ENCODE measurements at regions not wholly inside any gene's neighbourhood (a gene's known extent, or its start where the extent isn't known, plus 50 kb on each side); places are given as distances from the start of the nearest gene placed in this dataset.

DNA sequence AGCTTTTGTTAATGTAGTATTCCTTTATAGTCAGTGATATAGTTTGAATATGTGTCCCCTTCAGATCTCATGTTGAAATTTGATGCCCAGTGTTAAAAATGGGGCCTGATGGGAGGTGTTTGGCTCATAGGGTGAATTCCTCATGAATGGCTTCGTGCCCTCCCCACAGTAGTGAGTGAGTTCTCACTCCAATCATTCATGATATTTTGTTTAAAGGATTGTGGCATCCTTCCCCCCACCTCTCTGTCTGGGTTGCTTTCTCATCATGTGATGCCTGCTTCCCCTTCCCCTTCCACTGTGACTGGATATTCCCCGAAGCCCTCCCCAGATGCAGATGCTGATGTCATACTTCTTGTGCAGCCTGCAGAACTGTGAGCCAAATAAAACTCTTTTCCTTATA lies 649.8 kb upstream of the NR2F2 start:
- DNase-seq = no peak
- Histone ChIP-seq H4K20me1 (ENCODE audit: insufficient read depth, low read length) (no peaks in the 10 kb centered on the region), H2AFZ (ENCODE audit: low read depth, low read length) (no peak overlapping the region), H3K36me3 (ENCODE audit: insufficient read depth, low read length) (no peaks in the 10 kb centered on the region), H3K4me2 (ENCODE audit: insufficient read depth, low read length) (no peak overlapping the region), H3K9ac (ENCODE audit: low read depth, low read length) (no peak overlapping the region), H3K4me3 (ENCODE audit: low read depth in 1 of 2, low read length in 2 of 2) (no peak overlapping the region), H3K4me1 (ENCODE audit: insufficient read depth, low read length) (no peaks in the 10 kb centered on the region), H3K9me3 (ENCODE audit: insufficient read depth, low read length, severe bottlenecking) (no peaks in the 10 kb centered on the region), H3K79me2 (ENCODE audit: insufficient read depth, low read length) (no peaks in the 10 kb centered on the region), H3K27ac (ENCODE audit: low read length) (no peak overlapping the region), H3K27me3 (ENCODE audit: insufficient read depth, low read length, poor library complexity) (no peaks in the 10 kb centered on the region)
- TF ChIP-seq, protein P1, sequence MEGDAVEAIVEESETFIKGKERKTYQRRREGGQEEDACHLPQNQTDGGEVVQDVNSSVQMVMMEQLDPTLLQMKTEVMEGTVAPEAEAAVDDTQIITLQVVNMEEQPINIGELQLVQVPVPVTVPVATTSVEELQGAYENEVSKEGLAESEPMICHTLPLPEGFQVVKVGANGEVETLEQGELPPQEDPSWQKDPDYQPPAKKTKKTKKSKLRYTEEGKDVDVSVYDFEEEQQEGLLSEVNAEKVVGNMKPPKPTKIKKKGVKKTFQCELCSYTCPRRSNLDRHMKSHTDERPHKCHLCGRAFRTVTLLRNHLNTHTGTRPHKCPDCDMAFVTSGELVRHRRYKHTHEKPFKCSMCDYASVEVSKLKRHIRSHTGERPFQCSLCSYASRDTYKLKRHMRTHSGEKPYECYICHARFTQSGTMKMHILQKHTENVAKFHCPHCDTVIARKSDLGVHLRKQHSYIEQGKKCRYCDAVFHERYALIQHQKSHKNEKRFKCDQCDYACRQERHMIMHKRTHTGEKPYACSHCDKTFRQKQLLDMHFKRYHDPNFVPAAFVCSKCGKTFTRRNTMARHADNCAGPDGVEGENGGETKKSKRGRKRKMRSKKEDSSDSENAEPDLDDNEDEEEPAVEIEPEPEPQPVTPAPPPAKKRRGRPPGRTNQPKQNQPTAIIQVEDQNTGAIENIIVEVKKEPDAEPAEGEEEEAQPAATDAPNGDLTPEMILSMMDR (IDR thresholded peaks at IDR 0.05; ENCODE audit: borderline replicate concordance, extremely low read depth, low read length, poor library complexity, severe bottlenecking) = no peak
- no peak for TF ChIP-seq EZH2 (IDR thresholded peaks at IDR 0.05; ENCODE audit: borderline replicate concordance, low read depth, low read length, severe bottlenecking)
- no peak for ATAC-seq (ENCODE audit: insufficient read depth, low read depth)

DNA sequence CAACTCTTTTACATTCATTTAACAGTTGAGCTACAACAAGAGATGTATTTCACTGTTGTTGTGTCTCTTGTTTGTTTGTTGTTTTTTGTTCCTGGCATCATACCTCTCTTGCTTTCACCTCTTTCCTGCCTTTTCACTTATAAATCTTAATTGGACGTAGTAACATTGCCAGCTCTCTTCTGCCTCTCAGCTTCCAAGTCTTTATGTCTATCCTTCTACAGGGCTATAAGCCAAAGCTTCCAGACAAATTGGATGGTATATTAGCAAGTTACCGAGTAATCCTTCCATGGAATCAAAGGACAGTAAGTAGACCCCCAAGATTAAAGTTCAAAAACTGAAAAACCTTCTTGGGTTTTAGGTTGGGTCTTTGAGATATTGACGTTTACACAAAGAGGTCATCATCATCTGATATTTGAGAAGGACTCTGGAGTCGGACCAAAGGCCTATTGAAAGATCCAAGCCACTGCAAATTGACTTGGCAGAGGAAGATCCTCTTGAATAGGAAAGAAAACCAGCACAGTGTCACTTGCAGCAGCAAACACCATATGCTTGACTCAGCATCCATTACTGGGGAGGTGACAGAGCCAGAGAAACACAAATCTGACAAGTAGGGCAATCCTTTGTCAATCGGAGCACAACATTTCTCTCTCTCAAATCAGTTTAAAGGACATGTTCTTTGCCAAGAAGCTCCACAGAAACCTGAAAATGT lies 648.5 kb upstream of the NR2F2 start:
- TF ChIP-seq, protein P1 (IDR thresholded peaks at IDR 0.05; ENCODE audit: borderline replicate concordance, extremely low read depth, low read length, poor library complexity, severe bottlenecking) = no peak
- no peak for TF ChIP-seq EZH2 (IDR thresholded peaks at IDR 0.05; ENCODE audit: borderline replicate concordance, low read depth, low read length, severe bottlenecking)
- no peak overlapping the region for H2AFZ ChIP-seq (ENCODE audit: low read depth, low read length)
- no peak for ATAC-seq (ENCODE audit: insufficient read depth, low read depth)
- H3K4me3 ChIP-seq (ENCODE audit: low read depth in 1 of 2, low read length in 2 of 2) = no peak overlapping the region
- no peak overlapping the region for H3K27ac ChIP-seq (ENCODE audit: low read length)
- H3K36me3 ChIP-seq (ENCODE audit: insufficient read depth, low read length) = no peaks in the 10 kb centered on the region
- DNase-seq = no peak
- no peak overlapping the region for H3K9ac ChIP-seq (ENCODE audit: low read depth, low read length)
- H3K4me1 ChIP-seq (ENCODE audit: insufficient read depth, low read length) = no peaks in the 10 kb centered on the region
- H4K20me1 ChIP-seq (ENCODE audit: insufficient read depth, low read length) = no peaks in the 10 kb centered on the region
- H3K9me3 ChIP-seq (ENCODE audit: insufficient read depth, low read length, severe bottlenecking) = no peaks in the 10 kb centered on the region
- no peak overlapping the region for H3K4me2 ChIP-seq (ENCODE audit: insufficient read depth, low read length)
- H3K79me2 ChIP-seq (ENCODE audit: insufficient read depth, low read length) = no peaks in the 10 kb centered on the region
- H3K27me3 ChIP-seq (ENCODE audit: insufficient read depth, low read length, poor library complexity) = no peaks in the 10 kb centered on the region

DNA sequence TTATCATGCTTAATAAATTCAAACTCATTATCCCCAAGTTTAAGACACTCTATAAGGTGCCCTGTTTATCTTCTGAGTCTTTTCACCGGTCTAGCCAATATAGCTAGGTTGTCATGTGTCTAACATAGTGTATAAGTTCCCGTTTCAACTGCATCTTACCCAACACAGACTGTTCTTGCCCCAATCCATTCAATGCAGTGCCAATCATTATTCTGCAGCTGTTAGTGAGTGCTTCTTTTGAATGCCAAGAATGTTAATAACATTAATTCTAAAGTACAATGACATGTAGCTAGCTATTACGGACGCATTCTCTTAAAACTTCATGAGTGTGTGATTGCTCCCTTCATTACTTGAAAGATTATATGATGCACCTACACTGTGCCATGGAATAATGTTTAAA lies 646.4 kb upstream of the NR2F2 start:
- H2AFZ ChIP-seq (ENCODE audit: low read depth, low read length) = no peak overlapping the region
- H3K36me3 ChIP-seq (ENCODE audit: insufficient read depth, low read length) = no peaks in the 10 kb centered on the region
- H3K4me2 ChIP-seq (ENCODE audit: insufficient read depth, low read length) = no peak overlapping the region

More for the DNA sequence above, 646.4 kb upstream of the NR2F2 start:
- Histone ChIP-seq H3K9ac (ENCODE audit: low read depth, low read length) (no peak overlapping the region), H3K9me3 (ENCODE audit: insufficient read depth, low read length, severe bottlenecking) (no peaks in the 10 kb centered on the region), H3K4me3 (ENCODE audit: low read depth in 1 of 2, low read length in 2 of 2) (no peak overlapping the region), H3K4me1 (ENCODE audit: insufficient read depth, low read length) (no peaks in the 10 kb centered on the region), H4K20me1 (ENCODE audit: insufficient read depth, low read length) (no peaks in the 10 kb centered on the region), H3K27ac (ENCODE audit: low read length) (no peak overlapping the region), H3K27me3 (ENCODE audit: insufficient read depth, low read length, poor library complexity) (no peaks in the 10 kb centered on the region), H3K79me2 (ENCODE audit: insufficient read depth, low read length) (no peaks in the 10 kb centered on the region)
- ATAC-seq (ENCODE audit: insufficient read depth, low read depth) (no peak), DNase-seq (no peak)
- TF ChIP-seq, protein P1 (IDR thresholded peaks at IDR 0.05; ENCODE audit: borderline replicate concordance, extremely low read depth, low read length, poor library complexity, severe bottlenecking) = no peak
- TF ChIP-seq EZH2 (IDR thresholded peaks at IDR 0.05; ENCODE audit: borderline replicate concordance, low read depth, low read length, severe bottlenecking) = no peak
